ENCODE measurements at regions not wholly inside any gene's neighbourhood (a gene's known extent, or its start where the extent isn't known, plus 50 kb on each side); places are given as distances from the start of the nearest gene placed in this dataset.
A peak's percentile ranks its signal among the peaks of the same experiment; 100 is the strongest.

- no peak for DNase-seq (ENCODE audit: low spot score in 2 of 2)
- peak overlapping the region in 2 of 4 donors; percentile 15 to 30 for H3K27ac ChIP-seq
- TF ChIP-seq CTCF (IDR thresholded peaks at IDR 0.05) (no peak), POLR2A (IDR thresholded peaks at IDR 0.05) (no peak), EP300 (IDR thresholded peaks at IDR 0.05) (no peak)
These were observed 576.7 kb upstream of the ZNF462 start for GRCh38 chr9:106286249-106286648.

GRCh38 chr9:106287091-106287631 is 575.8 kb upstream of the ZNF462 start:
- TF ChIP-seq EP300 (IDR thresholded peaks at IDR 0.05) (no peak), POLR2A (IDR thresholded peaks at IDR 0.05) (no peak), CTCF (IDR thresholded peaks at IDR 0.05) (no peak)
- peak overlapping the region in 2 of 4 donors; percentile 30 to 75 for H3K27ac ChIP-seq
- H3K9me3 ChIP-seq: no peaks in the 10 kb centered on the region
- no peaks in the 10 kb centered on the region for H3K27me3 ChIP-seq
- peaks cover 0 to 21% (median 0%) of the 10 kb centered on the region in 4 donors for H3K4me1 ChIP-seq
- peak overlapping the region; percentile 3 to 45 (median 18) for H3K4me3 ChIP-seq
- WGBS, 2 donors: 16% methylated on average over 10 of the region's 10 CpGs
- no peak for DNase-seq (ENCODE audit: low spot score in 2 of 2)
- no peaks in the 10 kb centered on the region for H3K36me3 ChIP-seq

More at GRCh38 chr9:106286249-106286648, 576.7 kb upstream of the ZNF462 start:
- no peaks in the 10 kb centered on the region for H3K9me3 ChIP-seq
- H3K4me3 ChIP-seq: no peak overlapping the region
- H3K4me1 ChIP-seq: peaks cover 0 to 21% (median 0%) of the 10 kb centered on the region in 4 donors
- H3K27me3 ChIP-seq: no peaks in the 10 kb centered on the region
- no peaks in the 10 kb centered on the region for H3K36me3 ChIP-seq

GRCh38 chr9:106287731-106288130 is 575.2 kb upstream of the ZNF462 start:
- Histone ChIP-seq H3K9me3 (no peaks in the 10 kb centered on the region), H3K4me3 (peak overlapping the region in 2 of 4 donors; percentile 30 to 45), H3K4me1 (peaks cover 0 to 21% (median 0%) of the 10 kb centered on the region in 4 donors), H3K36me3 (no peaks in the 10 kb centered on the region), H3K27me3 (no peaks in the 10 kb centered on the region), H3K27ac (peak overlapping the region in 2 of 4 donors; percentile 30 to 75)
- 39 to 48% methylated on average over 9 of the region's 9 CpGs for WGBS, 2 donors
- no peak for TF ChIP-seq EP300 (IDR thresholded peaks at IDR 0.05)
- TF ChIP-seq CTCF (IDR thresholded peaks at IDR 0.05): no peak
- TF ChIP-seq POLR2A (IDR thresholded peaks at IDR 0.05): no peak
- DNase-seq (ENCODE audit: low spot score in 2 of 2): no peak

GRCh38 chr9:106288689-106289088 is 574.3 kb upstream of the ZNF462 start:
- H3K27me3 ChIP-seq: no peaks in the 10 kb centered on the region
- H3K4me3 ChIP-seq: no peak overlapping the region
- H3K4me1 ChIP-seq: peaks cover 0 to 21% (median 0%) of the 10 kb centered on the region in 4 donors
- TF ChIP-seq EP300 (IDR thresholded peaks at IDR 0.05) (no peak), CTCF (IDR thresholded peaks at IDR 0.05) (no peak), POLR2A (IDR thresholded peaks at IDR 0.05) (no peak)
- WGBS, 2 donors: 88 to 91% methylated on average over 8 of the region's 8 CpGs
- no peaks in the 10 kb centered on the region for H3K36me3 ChIP-seq
- H3K27ac ChIP-seq: no peak overlapping the region
- H3K9me3 ChIP-seq: no peaks in the 10 kb centered on the region
- no peak for DNase-seq (ENCODE audit: low spot score in 2 of 2)

- Histone ChIP-seq H3K27ac (no peak overlapping the region), H3K9me3 (no peaks in the 10 kb centered on the region), H3K36me3 (no peaks in the 10 kb centered on the region), H3K4me1 (peaks cover 0 to 15% (median 0%) of the 10 kb centered on the region in 4 donors), H3K27me3 (no peaks in the 10 kb centered on the region), H3K4me3 (no peak overlapping the region)
- 74 to 81% methylated on average over 2 of the region's 2 CpGs for WGBS, 2 donors
- TF ChIP-seq POLR2A (IDR thresholded peaks at IDR 0.05): no peak
- DNase-seq (ENCODE audit: low spot score in 2 of 2): no peak
These were observed 571.2 kb upstream of the ZNF462 start for GRCh38 chr9:106291786-106292185.
